TTC549 (cell line): ENCODE measurements at regions not wholly inside any gene's neighbourhood (a gene's known extent, or its start where the extent isn't known, plus 50 kb on each side); places are given as distances from the start of the nearest gene placed in this dataset.

Experiments used
- FAIRE-seq: peaks from 2 replicates; lab custom pipeline; 2012; peaks lifted over from hg19 to GRCh38; lab: Jason Lieb, UNC

DNA sequence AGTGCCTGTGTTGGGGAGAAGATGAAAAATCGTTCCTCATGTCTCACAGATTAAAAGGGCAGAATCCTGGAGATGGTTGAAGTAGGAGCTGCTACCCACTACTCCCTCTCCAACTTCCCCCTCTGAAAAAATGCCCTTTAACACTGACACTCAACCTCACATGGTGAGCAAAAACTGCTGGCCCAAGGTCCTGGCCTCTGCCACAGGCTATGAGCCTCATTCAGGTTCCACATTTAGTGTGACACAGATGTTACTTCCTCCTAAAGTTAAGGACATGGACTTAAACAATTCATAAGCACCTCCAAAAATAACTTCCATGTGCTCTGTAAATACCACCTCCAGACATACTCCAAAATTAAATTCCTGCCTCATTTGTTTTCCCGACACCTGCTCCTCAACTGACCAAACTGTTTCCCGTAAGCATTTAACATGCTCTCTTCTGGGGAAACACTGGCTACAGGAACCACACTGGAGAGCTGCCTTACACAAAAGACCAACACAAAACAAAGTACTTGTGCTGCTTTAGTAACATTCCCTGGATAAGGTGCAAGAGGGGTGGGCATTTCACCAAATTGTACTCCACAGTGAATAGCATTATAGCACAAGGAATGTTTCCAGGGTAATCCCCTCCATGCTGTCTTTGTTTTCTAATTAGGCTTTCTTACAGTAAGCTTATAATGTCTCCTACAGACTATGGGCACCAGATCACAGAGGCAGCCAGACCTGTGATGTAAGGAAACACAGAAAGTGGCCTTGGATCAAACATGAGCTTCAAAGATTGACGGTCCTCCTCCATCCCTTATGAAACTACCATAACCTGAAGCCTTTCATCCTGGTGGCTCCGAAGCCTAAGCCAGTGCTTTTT, 57.0 kb downstream of the PHLDA1 start:
- FAIRE-seq, result no peak

DNA sequence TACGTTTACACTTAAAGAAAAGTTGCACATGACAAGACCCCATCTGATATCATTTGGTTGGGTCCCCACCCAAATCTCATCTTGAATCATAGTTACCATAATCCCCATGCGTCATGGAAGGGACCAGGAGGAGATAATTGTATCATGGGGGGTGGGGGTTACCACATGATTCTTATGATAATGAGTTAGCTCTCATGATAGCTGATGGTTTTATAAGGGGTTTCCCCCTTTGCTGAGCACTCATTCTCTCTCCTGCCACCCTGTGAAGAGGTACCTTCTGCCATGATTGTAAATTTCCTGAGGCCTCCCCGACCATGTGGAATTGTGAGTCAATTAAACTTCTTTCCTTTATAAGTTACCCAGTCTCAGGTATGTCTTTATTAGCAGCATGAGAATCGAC, 60.3 kb downstream of the PHLDA1 start:
- FAIRE-seq, result no peak

DNA sequence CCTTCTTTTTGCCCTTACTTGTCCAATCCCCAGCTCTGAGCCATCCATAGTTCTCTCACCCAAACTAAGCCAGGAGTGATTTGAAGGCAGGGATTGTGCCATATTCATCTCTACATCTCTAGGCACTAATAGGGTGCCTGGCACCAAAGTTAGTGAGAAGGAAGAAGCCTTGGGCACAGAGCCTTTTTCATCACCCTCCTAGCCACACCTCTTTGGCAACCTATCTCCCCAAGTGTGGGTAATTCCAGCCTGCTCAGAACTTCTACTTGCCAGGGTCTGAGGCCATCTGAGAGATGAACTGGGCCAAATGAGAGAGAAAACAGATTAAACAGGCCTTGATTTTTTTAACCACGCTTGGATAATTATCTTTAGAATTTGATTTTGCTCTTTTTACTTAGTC, 61.3 kb downstream of the PHLDA1 start:
- FAIRE-seq, result no peak

DNA sequence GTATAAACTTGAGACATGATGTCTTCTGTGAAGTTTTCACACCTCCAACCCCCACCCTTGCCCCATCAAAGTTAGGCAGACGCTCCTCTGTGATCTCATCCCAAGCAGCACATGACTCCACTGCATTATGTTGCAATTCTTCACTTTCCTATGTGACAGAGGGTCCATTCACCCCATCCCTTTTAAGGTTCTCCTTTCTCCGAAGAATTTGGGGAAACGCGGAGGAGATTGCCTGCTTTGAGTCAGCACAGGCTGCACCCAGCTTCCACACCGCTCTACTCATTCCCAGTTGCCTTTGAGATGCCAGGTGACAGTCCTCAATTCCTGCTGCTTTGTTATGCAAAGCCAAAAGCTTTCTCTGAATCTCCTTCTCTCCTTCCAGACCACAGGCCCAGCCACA, 61.8 kb downstream of the PHLDA1 start:
- FAIRE-seq, result no peak

DNA sequence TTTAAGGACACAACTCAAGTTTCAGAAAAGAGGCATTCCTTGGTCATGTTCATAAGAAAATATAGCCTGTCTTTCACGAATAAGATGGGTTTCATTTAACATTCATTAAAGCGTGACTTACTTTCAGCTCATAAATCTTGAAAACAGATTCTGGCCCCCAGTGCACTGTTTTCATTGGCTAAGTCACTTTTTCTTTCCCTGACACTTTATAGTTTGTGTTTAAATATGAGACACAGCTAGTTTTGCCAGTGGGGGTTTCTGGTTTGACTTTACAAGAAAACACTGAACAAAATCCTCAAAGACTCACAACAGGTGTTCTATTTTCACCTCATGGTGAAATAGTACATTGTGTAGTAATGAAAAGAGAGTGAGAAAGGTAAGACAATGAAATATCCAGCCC, 65.9 kb downstream of the PHLDA1 start:
- FAIRE-seq, result no peak

DNA sequence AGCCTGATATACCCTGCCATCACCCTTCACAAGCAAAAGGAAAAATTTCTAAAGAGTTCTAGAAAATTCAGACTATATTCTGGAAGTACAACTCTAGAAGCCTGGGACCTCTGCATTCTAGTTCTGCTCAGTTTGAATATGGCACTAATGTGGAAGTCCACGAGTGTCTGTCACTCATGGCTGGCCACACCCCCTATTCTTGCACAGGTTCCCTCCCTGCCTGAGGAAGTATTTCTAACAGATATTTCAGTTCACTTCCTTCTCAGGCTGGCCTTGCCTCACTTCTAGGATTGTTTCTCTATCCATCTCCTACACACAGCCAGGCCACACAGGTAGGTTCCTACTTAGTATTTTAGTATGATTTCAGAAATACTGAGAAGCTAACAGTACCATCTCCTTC, 67.4 kb downstream of the PHLDA1 start:
- no peak for FAIRE-seq

DNA sequence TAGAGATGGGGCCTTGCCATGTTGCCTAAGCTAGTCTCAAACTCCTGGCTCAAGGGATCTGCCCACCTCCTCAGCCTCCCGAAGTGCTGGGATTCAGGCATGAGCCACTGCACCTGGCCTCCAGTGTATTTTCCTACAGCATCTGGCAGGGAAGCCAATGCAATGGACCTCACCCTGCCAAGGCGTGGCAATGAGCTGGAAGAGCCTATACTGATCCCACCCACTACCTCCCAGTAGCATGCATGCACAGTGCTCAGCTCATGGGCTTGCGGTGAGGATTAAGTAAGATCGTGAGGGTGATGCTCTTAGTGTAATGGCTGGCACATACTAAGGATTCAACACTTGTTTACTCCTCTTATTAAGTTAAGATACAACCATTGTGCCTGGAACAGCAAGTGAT, 69.7 kb downstream of the PHLDA1 start:
- no peak for FAIRE-seq

DNA sequence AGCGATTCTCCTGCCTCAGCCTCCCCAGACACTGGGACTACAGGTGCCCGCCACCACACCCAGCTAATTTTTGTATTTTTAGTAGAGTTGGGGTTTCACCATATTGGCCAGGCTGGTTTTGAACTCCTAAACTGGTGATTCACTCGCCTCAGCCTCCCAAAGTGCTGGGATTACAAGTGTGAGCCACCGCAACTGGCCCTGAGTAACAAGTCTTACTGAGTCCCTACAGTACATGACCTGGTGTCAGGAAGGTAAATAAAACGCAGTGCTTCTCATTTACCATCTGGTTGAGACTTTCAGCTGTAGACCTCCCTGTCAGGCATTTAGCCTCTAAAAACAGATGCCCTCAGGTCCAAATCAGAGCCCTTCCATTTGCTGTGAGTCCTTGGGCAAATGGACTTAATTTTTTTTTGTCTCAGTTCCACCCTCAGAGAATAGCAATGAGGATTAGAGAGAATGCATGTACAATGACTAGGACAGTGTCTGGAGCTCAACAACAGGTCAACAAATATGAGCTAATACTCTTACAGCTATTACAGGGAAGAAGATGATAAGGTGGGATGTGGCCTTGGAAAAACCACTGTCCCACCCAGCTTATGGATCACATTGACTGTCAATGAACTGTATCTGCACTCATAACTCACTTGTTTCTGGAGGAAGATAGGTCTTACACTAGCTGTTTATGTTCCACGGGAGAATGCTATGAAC, 70.5 kb downstream of the PHLDA1 start:
- FAIRE-seq, result no peak

DNA sequence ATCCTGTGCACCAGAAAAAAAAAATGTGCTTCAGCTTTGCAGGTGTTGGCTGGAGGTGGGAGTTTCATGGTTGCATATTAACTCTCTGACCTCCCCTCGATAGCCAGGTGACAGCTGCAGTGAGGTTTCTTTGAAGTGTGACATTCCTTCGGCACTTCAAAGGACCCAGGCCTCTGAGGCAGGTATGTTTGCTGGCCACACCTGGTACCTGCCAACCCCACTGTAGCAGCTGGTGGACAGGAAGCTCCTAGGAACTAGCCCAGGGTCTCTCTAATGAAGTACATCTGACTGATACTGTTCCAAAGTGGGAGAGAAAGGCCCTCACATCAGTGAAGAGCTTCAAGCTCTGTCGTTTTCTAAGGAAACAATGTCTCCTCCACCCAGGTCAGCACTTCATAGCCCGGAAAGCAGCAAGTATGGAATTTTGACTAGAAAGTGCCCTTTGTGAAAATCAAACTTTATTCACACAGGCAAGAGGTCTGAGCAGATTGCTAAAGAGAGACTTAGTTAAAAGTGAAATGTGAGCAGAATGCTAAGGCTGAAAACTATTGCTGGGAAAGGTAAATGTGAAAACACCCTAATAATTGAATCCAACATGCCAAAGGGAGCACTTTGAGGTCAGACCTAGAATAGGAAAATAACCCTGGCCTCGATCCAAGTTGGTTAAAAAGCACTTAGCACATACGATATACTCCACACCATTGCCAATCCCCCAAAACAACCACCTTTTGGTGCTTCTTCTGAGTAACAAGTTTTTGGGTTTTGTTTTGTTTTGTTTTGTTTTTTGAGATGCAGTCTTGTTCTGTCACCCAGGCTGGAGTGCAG, 71.3 kb downstream of the PHLDA1 start:
- FAIRE-seq, result no peak

DNA sequence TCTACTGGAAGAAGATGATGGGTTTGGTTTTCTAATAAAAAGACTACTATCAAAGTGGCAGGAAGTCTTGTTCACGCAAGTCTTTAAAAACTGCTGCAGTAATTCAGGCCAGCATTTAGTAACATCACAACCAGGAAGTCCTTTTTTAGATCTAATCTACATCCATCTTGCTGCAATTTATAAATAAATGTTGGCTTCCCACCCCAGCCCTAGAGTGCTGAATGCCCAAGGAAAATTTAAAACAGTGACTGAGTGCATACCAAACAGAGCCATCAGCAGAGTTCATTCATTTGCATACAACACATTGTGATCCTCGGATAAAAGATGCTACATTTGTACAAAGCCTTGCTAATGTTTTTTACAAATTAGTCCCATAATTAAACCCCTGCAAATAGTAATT, 72.1 kb downstream of the PHLDA1 start:
- FAIRE-seq, result no peak

DNA sequence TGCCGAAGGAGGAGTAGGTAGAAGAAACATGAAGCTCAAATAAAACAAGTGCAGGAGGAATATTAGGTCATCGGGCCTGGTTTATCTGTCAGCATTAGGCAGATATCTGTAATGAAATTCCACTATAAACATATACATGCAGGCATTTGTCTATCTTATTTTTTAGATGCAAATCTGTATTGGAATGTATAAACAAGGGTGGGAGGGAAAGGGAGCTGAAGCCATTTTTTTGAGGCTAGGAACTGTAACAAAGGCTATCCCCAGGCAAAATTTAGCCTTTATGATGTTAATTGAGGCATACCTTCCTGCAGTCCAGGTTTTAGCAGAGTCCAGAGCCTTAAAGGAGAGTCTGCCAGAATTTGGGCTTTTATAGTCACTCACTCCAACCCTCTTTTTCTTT, 72.5 kb downstream of the PHLDA1 start:
- no peak for FAIRE-seq

DNA sequence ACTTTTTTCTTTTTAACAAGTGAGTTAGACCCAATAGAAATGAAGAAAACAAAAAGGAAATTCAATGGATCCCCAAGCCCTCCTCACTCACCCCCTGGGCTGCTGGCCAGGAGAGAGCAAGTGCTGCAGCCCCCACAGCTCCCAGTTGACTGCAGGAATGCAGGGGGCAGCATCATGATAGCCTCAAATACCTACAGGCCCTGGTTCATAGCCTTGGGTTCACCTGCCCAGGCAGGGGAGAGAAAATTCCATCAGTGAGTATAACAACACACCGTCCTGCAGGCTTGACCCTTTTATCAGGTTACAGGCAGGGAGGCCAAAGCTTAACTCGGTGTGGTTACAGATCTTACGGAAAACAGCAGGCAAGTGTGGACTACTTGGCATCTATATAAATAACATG, 76.3 kb downstream of the PHLDA1 start:
- no peak for FAIRE-seq

DNA sequence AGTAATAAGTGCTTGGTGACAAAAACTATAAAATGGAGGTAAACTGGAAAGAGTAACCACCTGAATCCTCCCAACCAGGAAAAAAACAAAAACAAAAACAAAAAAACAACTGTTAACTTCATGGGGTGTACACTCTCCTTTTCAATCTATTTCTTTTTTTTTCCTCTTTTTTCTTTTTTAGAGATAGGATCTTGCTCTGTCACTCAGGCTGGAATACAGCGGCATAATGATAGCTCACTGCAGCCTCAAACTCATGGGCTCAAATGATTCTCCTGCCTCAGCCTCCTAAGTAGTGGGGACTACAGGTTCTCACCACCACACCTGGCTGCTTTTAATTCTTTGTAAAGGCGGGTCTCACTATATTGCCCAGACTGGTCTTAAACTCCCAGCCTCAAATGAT, 76.8 kb downstream of the PHLDA1 start:
- FAIRE-seq, result no peak

DNA sequence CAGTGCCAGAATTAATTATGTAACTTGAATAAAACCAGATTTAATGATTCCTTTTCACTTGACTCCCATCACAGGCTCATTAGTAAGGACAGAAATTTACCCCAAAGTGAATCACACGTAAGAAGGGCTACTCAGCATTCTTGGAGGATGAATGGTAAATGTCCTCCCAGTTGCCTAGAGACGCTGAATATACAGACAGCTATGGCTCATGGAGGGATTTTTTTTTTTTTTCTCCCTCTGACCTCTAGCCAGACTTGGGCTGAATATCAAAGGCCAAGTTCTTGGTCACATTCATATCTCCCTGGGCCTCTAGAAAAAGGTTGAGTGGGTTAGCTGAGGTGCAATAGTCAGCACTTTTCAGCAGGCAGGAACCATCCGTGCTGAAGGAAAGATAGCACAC, 77.5 kb downstream of the PHLDA1 start:
- FAIRE-seq, result no peak

DNA sequence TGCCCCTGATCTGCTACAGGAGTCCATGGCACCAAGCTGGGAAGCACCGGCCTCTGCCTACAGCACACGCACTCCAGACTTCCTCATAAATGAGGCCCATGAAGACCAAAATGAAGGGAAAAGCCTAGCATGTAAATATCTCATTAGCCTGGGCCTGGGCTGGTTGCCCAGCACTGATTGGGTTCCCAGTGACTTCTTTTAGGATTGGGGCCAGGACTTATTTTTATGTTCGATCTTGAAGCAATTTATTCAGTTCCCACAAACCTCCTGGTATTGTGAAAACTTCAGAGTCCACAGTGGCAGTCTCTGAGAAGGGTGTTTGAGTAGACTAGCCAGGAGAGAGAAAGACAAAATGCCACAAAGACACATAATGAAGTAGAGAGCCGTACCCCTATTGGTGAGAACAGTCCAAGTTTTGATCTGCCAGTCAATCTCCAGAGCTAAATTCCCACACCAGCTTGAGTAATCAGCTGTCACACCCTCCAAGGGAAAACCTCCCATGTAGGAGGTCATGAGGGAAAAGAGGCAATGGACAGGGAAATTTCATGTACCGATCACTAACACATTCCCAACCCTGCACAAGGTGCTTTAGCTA, 78.2 kb downstream of the PHLDA1 start:
- FAIRE-seq, result no peak

DNA sequence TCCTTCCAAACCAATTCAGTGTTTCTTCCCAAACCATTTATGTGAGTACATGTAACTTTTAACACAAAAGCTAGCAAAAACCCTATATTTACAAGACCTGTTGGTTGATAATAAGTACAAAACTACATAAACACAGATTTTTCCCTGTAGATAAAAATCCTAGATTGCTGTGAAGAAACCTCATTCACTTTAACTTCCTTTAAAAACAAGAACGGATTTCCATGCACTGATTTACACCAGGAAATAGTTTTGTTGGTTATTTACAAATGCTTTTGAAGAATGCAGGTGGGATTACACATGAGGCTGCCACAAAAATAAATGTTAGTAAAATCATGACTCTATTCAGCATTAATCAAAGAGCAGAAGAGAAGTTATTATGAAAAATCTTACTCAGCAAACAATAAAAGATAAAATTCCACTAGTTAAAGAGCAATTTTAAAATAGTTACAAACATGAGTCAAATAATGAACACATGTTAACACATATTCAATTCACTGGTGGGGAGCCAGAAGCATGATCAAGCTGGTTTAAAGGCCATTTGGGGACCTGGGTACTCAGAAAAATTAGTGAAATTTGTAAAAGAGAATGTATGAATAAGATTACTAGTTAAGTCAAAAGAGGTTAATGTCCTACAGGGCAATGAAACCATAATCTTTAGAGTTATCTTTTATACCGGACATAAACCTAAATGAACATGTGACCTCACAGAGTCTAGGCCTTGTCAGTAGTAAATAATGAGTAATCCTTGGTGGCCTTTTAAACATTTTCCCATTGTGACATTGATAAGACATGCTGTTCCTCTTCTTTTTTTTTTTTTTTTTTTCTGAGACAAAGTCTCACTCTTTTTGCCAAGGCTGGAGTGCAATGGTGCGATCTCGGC, 79.9 kb downstream of the PHLDA1 start:
- FAIRE-seq, result peak; percentile 66

DNA sequence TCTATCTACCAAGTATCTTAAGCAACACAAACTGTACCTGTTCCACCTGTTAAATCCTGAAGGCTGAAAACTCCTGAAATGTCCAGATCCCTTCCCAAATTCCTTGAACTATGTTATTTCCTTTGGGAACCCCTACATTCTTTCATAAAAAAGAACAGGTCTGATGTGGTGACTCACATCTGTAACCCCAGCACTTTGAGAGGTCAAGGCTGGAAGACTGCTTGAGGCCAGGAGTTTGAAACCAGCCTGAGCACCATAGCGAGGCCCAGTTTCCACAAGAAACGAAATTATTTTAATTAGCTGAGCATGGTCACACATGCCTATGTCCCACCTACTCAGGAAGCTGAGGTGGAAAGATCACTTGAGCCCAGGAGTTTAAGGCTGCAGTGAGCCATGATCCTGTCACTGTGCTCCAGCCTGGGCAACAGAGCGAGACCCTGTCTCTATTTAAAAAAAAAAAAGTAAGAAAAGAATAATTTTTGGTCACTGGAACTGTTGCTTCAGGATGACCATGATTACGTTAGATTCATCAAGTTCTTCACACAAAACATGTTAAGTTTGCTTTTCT, 84.3 kb downstream of the PHLDA1 start:
- FAIRE-seq, result no peak

DNA sequence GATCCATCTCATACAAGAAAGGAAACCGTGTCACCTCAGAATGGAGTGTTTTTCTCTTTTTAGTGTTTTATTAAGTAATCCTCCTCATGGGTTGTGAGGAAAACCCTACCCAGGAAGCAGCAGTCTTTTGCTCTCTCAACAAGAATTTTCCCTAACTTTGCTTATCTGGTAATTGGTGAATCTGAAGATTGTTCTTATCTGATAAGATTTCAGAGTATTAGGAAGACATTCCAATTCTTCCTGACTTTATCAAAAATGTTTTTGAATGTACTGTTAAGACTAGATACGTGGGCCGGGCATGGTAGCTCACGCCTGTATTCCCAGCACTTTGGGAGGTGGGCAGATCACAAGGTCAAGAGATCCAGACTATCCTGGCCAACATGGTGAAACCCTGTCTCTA, 86.0 kb downstream of the PHLDA1 start:
- FAIRE-seq, result no peak

DNA sequence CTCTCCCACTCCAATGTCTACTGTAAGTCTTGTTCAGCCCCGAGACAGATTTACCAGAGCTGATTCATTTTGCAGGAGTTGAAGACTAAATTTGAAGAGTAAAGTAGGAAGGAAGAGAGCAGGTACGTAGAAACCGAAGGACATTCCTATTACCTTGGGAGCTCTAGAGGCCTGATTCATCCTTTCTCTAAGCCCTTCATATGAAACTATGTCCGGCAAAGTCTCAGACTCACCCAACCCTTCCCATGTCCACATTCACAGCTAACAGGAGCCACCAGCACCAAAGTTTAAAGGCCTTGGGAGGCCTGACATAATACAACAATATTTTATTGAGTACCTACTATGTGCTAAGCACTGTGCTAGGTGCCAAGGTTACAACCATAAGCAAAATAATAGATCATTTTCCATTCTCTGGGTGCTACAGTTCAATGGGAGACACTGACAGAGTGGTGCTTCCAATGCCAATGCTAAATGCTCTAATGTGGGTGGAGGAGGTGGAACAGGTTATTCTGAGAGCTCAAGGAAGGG, 86.6 kb downstream of the PHLDA1 start:
- no peak for FAIRE-seq

DNA sequence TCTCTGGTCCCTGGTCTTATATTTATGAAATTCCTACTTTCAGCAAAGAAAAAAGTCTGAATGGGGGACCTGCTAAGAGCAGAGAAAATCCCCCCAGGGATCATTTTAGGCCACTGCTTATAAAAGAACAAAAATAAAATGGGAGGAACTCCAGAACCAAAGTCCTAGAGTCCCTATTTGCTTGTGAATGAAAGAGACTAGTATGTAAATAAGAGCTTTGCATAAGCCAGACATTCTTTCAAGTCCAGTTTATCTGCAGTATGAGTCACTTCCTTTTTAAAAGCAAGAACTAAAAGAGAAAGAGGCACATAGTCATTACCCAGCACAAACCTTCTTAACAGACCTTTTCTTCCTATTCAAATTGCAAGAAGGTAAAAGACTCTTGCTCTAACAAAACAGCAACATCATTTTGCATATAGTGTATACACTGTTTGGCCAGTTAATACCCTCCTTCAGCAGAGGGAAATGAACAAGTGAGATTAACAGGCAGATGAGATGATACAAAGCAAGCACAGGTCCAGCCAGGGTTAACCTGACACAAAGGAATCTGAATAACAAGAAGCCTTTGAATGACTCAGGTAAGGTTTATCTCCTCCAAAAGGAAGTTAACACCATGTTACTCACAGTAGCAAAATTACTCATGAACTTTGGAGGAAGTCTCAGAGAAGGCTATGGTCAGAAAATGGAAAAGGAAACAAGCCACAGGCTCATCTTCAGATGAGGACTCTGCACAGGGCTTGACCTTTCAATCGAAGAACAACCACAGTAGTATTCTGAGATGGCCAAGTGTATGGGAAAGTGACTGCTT, 87.3 kb downstream of the PHLDA1 start:
- FAIRE-seq, result no peak
